Hepatocyte (in vitro differentiated cells): ENCODE measurements at regions not wholly inside any gene's neighbourhood (a gene's known extent, or its start where the extent isn't known, plus 50 kb on each side); places are given as distances from the start of the nearest gene placed in this dataset.

ENCODE experiments used
- DNase-seq: peaks from one replicate; pipeline ENCODE4 v3.0.0-alpha.2; 2016; ENCODE audit warnings: low spot score
- H2AFZ ChIP-seq: fragments of 200-600 bp; sonication (generic); 2 replicates; pipeline ENCODE4 v1.6.0; 2016; ENCODE audit warnings: antibody characterized with exemption, mild to moderate bottlenecking
- H3K27ac ChIP-seq: fragments of 200-600 bp; sonication (generic); 2 replicates; pipeline ENCODE4 v1.5.1; 2016; ENCODE audit warnings: mild to moderate bottlenecking
- H3K27me3 ChIP-seq: fragments of 200-600 bp; sonication (generic); 2 replicates; pipeline ENCODE4 v1.6.1; 2016
- H3K36me3 ChIP-seq: fragments of 200-600 bp; sonication (generic); replicated peaks from 2 replicates; pipeline ENCODE4 v1.5.1; 2016; ENCODE audit warnings: low read depth; ENCODE audit not compliant: insufficient read depth
- H3K4me1 ChIP-seq: fragments of 200-600 bp; sonication (generic); 2 replicates; pipeline ENCODE4 v1.5.1; 2016; ENCODE audit warnings: mild to moderate bottlenecking, moderate library complexity; ENCODE audit not compliant: insufficient read depth
- H3K4me2 ChIP-seq: fragments of 200-600 bp; sonication (generic); 2 replicates; pipeline ENCODE4 v1.6.0; 2016
- H3K4me3 ChIP-seq: fragments of 200-600 bp; sonication (generic); 2 replicates; pipeline ENCODE4 v1.5.1; 2016; ENCODE audit warnings: mild to moderate bottlenecking
- H3K79me2 ChIP-seq: fragments of 200-600 bp; sonication (generic); 2 replicates; pipeline ENCODE4 v1.6.0; 2017; ENCODE audit warnings: mild to moderate bottlenecking
- H3K9me2 ChIP-seq: fragments of 200-600 bp; sonication (generic); replicated peaks from 2 replicates; pipeline ENCODE4 v1.6.0; 2017; ENCODE audit warnings: mild to moderate bottlenecking; ENCODE audit not compliant: insufficient read depth
- H3K9me3 ChIP-seq: fragments of 200-600 bp; sonication (generic); 2 replicates; pipeline ENCODE4 v1.5.1; 2016; ENCODE audit warnings: low read depth, mild to moderate bottlenecking
- H4K20me1 ChIP-seq: fragments of 200-600 bp; sonication (generic); 2 replicates; pipeline ENCODE4 v1.6.0; 2016; ENCODE audit warnings: mild to moderate bottlenecking; ENCODE audit not compliant: insufficient read depth, poor library complexity, severe bottlenecking
- CTCF ChIP-seq: fragments of 200-600 bp; sonication (generic); IDR thresholded peaks from 2 replicates; pipeline ENCODE4 v1.5.1; 2016; ENCODE audit warnings: antibody characterized with exemption, mild to moderate bottlenecking; ENCODE audit not compliant: poor library complexity
- EZH2 ChIP-seq: fragments of 200-600 bp; sonication (generic); IDR thresholded peaks from 2 replicates; pipeline ENCODE4 v1.6.1; 2016; ENCODE audit warnings: antibody characterized with exemption, mild to moderate bottlenecking, borderline replicate concordance
- EZH2phosphoT487 ChIP-seq: fragments of 200-600 bp; sonication (generic); IDR thresholded peaks from one replicate; pipeline ENCODE4 v1.6.1; 2018; ENCODE audit warnings: antibody characterized with exemption, mild to moderate bottlenecking, low read depth, moderate library complexity; ENCODE audit not compliant: unreplicated experiment, severe bottlenecking
- WGBS: methylation state at CpG from one replicate; pipeline ENCODE4 v1.1.6; 2016; ENCODE audit warnings: low lambda C conversion rate; ENCODE audit errors: missing lambda C conversion rate; 5-methylcytosine and 5-hydroxymethylcytosine counted together

DNA sequence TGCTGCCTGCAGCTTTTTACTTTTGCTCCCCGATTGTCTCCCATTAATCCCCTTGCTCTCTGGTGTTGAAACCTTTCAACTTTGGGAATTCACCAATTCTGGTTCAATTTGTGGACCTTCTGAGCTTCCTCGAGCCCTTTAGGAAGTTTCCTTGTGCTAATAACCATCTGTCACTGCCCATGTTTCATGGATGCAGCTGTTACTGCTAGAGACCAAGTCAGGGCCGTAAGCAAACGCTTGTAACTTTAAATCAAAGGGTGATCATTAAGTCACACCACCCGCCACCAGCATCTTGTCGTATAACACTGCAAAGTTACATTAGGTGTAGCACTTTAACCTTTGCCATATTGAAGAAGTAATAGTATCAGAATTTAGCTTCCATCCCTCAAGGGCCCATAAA, 268.3 kb upstream of the SASH1 start:
- H4K20me1 ChIP-seq: no peaks in the 10 kb centered on the region
- DNase-seq: no peak
- H3K27ac ChIP-seq: no peak overlapping the region
- no peak overlapping the region for H3K4me3 ChIP-seq
- H3K27me3 ChIP-seq: no peaks in the 10 kb centered on the region
- H3K4me2 ChIP-seq: no peak overlapping the region
- TF ChIP-seq CTCF (no peak), EZH2 (no peak), EZH2phosphoT487 (no peak)
- H3K9me2 ChIP-seq: no peaks in the 10 kb centered on the region
- H3K79me2 ChIP-seq: no peaks in the 10 kb centered on the region
- WGBS: 79% methylated on average over 6 of the region's 6 CpGs
- H3K9me3 ChIP-seq: peaks cover 3% of the 10 kb centered on the region
- H2AFZ ChIP-seq: no peak overlapping the region
- no peaks in the 10 kb centered on the region for H3K4me1 ChIP-seq
- H3K36me3 ChIP-seq: no peaks in the 10 kb centered on the region

- no peak overlapping the region for H3K27ac ChIP-seq
- H3K4me2 ChIP-seq: no peak overlapping the region
- H3K79me2 ChIP-seq: no peaks in the 10 kb centered on the region
- no peaks in the 10 kb centered on the region for H3K36me3 ChIP-seq
- H3K4me3 ChIP-seq: no peak overlapping the region
- H3K9me3 ChIP-seq: peaks cover 3% of the 10 kb centered on the region
- no peaks in the 10 kb centered on the region for H3K4me1 ChIP-seq
- 90% methylated on average over 5 of the region's 5 CpGs for WGBS
- no peaks in the 10 kb centered on the region for H4K20me1 ChIP-seq
- H3K9me2 ChIP-seq: no peaks in the 10 kb centered on the region
- no peak for TF ChIP-seq EZH2phosphoT487
- no peak for TF ChIP-seq EZH2
- TF ChIP-seq CTCF: no peak
- no peak for DNase-seq
- H3K27me3 ChIP-seq: no peaks in the 10 kb centered on the region
- no peak overlapping the region for H2AFZ ChIP-seq
These were observed 267.9 kb upstream of the SASH1 start for GRCh38 chr6:148074738-148075137.

GRCh38 chr6:148075352-148075751, 267.3 kb upstream of the SASH1 start:
- H3K36me3 ChIP-seq: no peaks in the 10 kb centered on the region
- no peaks in the 10 kb centered on the region for H3K79me2 ChIP-seq
- H3K27ac ChIP-seq: no peak overlapping the region
- H2AFZ ChIP-seq: no peak overlapping the region
- H3K4me3 ChIP-seq: no peak overlapping the region
- DNase-seq: no peak
- no peaks in the 10 kb centered on the region for H4K20me1 ChIP-seq
- no peaks in the 10 kb centered on the region for H3K27me3 ChIP-seq
- TF ChIP-seq EZH2 (no peak), CTCF (no peak), EZH2phosphoT487 (no peak)
- peaks cover 3% of the 10 kb centered on the region for H3K9me3 ChIP-seq
- H3K4me1 ChIP-seq: no peaks in the 10 kb centered on the region
- no peak overlapping the region for H3K4me2 ChIP-seq
- no peaks in the 10 kb centered on the region for H3K9me2 ChIP-seq

DNA sequence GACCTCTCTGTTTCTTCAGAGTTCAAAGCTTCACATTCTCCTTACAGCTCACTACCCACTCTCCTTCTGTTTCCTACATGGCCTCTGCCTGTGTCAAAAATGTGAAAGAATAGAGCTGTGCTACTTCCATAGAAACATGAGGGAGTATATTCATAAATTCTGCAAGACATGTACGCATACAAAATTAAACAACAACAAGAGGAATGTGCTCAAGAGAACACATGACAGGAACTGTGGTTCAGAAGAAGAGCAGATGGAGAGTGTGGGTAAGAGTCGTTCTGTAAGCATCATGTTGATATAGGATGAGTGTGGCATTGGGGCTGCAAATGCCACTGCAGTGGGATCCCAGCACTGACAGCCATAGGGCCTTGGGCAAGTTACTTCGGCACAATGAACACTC, 266.6 kb upstream of the SASH1 start:
- Histone ChIP-seq H3K9me2 (no peaks in the 10 kb centered on the region), H3K36me3 (no peaks in the 10 kb centered on the region), H3K27me3 (no peaks in the 10 kb centered on the region), H3K4me1 (no peaks in the 10 kb centered on the region), H3K4me2 (no peak overlapping the region), H4K20me1 (no peaks in the 10 kb centered on the region), H3K79me2 (no peaks in the 10 kb centered on the region), H3K27ac (no peak overlapping the region), H2AFZ (no peak overlapping the region), H3K4me3 (no peak overlapping the region), H3K9me3 (peaks cover 3% of the 10 kb centered on the region)
- no peak for DNase-seq
- TF ChIP-seq CTCF (no peak), EZH2 (no peak), EZH2phosphoT487 (no peak)
- WGBS: 81% methylated on average over 3 of the region's 3 CpGs
